AG09309 (cell line): ENCODE measurements at regions not wholly inside any gene's neighbourhood (a gene's known extent, or its start where the extent isn't known, plus 50 kb on each side); places are given as distances from the start of the nearest gene placed in this dataset.

Experiments
- DNase-seq: peaks from one replicate; pipeline ENCODE4 v3.0.0-alpha.2; 2010; ENCODE audit warnings: low read depth
- H3K4me3 ChIP-seq: 2 replicates; pipeline ENCODE4 v1.5.1; 2011; ENCODE audit warnings: mild to moderate bottlenecking, low read depth, low read length, moderate library complexity; ENCODE audit not compliant: control insufficient read depth
- TF ChIP-seq, protein P1 (sequence below): IDR thresholded peaks from 2 replicates; pipeline ENCODE4 v1.5.1; 2011; ENCODE audit warnings: mild to moderate bottlenecking, low read depth, low read length, inconsistent platforms; ENCODE audit not compliant: insufficient read depth, control insufficient read depth; ENCODE audit errors: missing control alignments

DNA sequence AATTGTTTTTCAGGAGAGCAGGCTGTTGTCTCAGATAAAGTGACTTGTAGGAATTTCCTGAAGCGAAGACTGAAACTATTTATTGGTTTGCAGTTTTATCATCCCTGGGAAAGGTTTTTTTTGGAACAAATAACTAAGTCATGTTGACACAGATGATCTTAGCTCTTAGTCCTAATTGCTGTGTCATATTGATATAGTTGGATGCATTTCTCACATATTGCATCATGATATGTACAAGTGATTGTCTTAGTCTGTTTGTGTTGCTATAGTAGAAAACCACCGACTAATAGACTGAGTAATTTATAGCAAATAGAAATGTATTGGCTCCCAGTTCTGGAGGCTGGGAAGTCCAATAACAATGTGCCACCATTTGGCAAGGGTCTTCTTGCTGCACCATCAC lies 397.5 kb upstream of the PPP1R2C start:
- TF ChIP-seq, protein P1, sequence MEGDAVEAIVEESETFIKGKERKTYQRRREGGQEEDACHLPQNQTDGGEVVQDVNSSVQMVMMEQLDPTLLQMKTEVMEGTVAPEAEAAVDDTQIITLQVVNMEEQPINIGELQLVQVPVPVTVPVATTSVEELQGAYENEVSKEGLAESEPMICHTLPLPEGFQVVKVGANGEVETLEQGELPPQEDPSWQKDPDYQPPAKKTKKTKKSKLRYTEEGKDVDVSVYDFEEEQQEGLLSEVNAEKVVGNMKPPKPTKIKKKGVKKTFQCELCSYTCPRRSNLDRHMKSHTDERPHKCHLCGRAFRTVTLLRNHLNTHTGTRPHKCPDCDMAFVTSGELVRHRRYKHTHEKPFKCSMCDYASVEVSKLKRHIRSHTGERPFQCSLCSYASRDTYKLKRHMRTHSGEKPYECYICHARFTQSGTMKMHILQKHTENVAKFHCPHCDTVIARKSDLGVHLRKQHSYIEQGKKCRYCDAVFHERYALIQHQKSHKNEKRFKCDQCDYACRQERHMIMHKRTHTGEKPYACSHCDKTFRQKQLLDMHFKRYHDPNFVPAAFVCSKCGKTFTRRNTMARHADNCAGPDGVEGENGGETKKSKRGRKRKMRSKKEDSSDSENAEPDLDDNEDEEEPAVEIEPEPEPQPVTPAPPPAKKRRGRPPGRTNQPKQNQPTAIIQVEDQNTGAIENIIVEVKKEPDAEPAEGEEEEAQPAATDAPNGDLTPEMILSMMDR, result no peak
- DNase-seq, result no peak
- no peak overlapping the region for H3K4me3 ChIP-seq

DNA sequence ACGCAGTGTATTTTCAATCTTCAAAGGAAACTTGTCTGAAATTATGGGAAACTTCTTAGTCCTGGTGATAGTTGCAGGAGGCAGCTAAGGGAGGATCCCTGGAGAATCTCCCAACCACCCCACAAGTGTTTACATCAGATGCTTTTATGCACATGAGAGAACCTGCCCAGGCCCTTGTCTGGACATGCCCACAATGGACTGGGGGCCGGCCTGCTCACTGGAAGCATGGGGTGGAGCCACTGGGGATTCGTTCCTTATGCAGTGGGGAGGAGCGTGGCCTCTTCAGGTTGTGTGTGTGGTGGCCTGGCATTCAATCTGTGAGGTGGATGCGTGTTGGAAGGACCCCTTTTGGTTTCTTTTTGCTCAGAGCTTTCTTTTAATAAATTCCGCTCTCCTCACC lies 398.7 kb upstream of the PPP1R2C start:
- no peak overlapping the region for H3K4me3 ChIP-seq
- TF ChIP-seq, protein P1, result no peak
- no peak for DNase-seq

DNA sequence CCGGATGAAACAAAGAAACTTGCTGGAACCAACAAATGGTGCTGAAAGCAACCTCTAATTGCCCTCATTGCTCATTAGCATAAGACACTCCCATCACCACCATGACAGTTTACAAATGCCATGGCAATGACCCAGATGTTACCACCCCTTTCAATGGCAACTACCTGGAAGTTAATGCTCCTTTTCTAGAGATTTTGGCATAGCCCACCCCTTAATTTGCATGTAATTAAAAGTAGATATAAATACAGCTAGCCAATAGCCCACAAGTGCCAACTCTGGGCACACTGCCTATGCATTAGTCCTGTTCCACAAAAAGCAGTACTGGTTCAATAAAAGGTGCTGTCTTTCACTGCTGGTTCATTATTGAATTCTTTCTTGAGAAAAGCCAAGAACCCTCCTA lies 410.3 kb upstream of the PPP1R2C start:
- DNase-seq, result no peak
- no peak overlapping the region for H3K4me3 ChIP-seq
- TF ChIP-seq, protein P1, result no peak

DNA sequence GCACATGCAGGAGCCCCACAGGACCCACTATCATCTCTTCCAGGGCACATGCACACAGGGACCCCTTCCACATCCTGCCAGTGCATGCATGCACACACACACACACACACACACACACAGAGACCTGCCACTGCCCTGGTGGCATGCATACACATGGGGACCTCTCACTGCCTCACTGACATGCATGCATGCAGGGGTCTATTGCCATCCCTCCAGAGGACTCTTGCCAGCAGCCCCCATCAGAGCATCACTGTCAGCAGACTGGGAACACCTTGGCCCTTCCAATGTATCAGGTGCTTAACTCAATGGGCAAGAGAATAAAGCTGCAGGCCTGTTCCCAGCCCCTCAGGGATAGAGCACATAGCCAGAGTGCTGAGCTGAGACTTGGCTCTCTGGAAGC lies 433.6 kb upstream of the PPP1R2C start:
- TF ChIP-seq, protein P1, result no peak

DNA sequence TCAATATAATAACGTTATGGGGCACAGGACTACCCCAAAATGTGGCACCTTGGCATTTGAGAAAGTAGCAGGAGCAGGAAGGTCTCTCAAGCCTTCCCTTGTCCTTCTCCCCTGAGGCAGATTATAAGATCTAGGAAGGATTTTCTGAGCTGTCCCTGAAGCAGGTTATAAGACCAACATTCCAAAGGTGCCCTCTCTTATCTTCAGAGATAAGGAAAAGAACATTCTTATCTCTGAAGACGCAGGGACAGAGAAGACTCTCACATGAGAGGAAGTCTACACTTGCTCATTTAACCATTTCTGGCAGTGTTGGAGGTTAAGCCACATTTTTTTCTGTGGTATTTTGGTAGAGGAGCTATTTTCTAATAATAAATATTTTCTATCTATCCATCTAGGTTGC lies 437.9 kb upstream of the MAOA start:
- TF ChIP-seq, protein P1, result no peak
- no peak for DNase-seq
- H3K4me3 ChIP-seq, result no peak overlapping the region

More for the DNA sequence above, 433.6 kb upstream of the PPP1R2C start:
- no peak for DNase-seq
- H3K4me3 ChIP-seq, result no peak overlapping the region

DNA sequence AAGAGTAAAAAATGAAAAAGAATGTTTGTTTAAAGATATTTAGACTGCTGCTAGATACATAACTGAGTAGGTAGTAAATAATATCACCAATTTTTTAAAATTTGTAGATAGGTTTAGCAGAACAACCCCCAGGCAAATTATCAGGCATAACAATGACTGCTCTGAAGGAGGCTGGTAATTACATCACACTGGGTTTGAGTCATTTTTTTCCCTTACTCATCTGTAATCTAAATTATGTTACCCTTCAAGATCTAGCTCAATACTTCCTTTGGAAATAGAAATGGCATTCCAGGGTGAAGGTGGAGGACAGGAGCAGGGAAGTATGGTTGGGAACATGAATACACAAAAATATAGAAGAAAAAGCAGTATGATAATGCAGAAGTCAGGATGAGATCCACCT lies 431.6 kb upstream of the MAOA start:
- no peak overlapping the region for H3K4me3 ChIP-seq
- no peak for DNase-seq
- TF ChIP-seq, protein P1, result no peak

DNA sequence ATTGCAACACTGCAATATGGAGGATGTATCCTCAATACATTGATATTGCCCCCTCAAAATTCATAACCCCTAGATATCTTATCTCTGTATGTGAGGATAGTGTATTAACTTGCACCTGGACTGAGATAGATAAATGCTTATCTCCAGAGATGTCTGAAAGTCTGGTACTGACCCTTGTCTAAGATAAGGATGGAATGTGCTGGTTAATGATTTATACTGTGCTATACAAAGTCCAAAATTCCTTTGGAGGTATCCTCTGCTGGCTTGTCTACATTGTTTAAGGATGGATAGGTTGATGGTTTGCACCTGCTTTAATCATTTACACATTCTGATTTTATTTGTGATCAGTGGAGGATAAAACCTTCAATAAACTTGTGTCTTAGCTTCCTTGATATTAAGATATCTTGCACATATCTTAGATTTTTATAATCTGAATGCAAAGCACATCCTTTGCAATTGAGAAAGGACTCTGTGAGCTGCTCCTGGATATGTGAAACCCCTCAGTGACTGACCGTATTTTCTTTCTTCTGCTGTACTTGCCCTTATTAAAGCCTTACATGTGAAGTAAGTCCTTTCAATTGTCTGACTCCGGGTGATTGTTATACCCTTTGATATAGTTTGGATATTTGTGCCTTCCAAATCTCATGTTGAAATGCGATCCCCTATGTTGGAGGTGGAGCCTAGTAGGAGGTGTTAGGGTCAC lies 430.3 kb upstream of the MAOA start:
- TF ChIP-seq, protein P1, result no peak
- H3K4me3 ChIP-seq, result no peak overlapping the region
- DNase-seq, result no peak
